Activated CD4-positive, alpha-beta T cell treated with anti-CD3 and anti-CD28 coated beads, Interleukin-10, Interleukin-2, amounts not matched to agents 100 ng/mL and 50 ng/mL, durations not matched to agents 16 hours and 8 hours (primary cell): ENCODE measurements at regions not wholly inside any gene's neighbourhood (a gene's known extent, or its start where the extent isn't known, plus 50 kb on each side); places are given as distances from the start of the nearest gene placed in this dataset.

Experiments
- DNase-seq: peaks from one replicate; pipeline ENCODE4 v3.0.0-alpha.2; 2020

DNA sequence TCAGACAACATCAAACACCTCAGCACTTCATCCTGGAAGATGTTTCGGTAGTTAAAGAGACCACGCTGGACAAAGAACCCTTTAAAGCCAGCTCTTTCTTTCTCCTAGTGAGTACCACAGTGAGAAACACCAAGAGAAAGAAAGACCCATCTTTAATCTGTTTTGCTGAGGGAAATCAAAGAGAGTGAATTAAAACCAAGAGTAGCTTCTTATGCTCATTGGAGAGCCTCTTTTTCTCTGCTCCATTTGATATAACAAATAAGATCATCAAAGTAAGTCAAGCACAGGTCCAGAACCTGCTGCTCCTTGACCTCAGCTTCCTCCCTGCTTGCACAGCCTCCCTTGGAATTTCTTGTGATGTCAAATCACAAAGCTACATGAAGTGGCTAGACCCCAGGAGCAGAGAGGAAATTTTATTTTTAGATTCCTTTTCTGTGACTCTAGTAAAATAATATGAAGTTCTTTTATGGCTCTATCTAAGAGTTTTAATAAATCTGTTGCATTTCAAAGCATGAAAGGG lies 436.4 kb downstream of the C3orf38 start:
- no peak for DNase-seq

DNA sequence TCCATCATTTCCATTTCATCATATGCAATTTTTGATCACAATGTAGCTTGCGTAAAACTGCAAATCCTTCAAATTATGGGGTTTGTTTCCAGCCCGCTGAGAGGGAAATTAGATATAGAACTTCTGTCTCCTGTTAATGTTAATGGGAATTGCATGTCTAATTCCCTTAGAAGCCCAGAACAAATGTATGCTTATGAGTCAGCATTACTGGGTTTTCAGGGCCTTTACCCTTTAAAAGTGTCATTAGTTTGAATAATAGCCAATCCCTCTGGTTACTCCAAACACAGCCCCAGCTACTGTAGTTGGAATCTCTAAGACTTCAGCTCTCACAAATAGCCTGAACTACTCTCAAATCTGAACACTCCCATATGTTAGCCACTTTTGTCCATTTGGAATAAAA lies 439.4 kb downstream of the C3orf38 start:
- DNase-seq: no peak

DNA sequence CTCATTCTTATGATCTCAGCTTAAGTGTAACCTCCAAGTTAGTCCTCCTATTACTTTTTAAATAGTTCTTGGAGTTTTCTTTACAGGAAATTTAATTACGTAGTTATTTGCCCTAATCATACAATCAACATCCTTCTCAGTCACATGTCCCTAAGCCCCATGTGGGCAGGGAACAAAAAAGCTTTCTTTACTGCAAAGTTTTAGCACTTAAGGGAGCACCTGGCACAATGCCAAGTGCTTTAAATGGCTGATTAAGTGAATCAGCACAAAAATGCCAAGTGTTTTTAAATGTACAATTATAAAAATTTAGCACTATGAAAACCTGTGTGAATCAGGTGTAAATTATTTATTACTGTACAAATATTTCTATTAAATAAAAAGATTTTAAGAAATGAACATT lies 445.3 kb downstream of the C3orf38 start:
- DNase-seq: no peak

DNA sequence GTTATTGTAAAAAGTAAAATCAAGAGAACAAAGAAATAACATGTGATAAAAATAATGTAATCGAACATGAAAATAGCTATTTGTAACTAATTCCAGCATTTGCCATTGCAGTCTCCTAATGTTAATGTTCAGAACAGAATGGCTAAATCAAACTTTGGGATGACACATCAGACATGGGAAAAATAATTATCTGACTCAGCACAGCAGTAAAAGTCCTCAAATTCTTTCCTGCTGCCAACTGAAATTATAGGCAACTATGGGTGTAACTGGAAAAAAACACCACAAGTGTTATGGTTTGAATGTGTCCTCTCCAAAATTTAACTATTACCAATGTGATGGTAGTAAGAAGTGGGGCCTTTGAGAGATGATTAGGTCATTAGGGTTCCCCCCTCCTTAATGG lies 446.7 kb downstream of the C3orf38 start:
- no peak for DNase-seq

DNA sequence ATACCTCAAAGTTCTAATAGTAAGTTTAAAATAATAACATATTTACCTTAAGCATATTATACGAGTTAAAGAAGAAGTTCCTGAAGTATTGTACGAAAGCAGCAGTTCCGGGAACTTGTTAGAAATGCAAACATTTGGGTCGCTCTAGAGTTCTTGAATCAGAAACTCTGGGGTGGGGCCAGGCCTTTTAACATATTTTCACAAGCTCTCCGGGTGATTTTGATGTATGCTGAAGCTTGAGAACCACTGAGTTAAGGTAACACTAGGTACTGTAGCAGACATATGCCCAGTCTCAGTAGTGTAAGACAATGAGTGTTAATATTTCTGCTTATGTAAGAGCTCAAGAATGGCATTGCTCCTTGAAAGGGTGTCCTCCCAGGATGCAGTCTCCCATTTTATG lies 461.1 kb downstream of the C3orf38 start:
- DNase-seq: no peak

DNA sequence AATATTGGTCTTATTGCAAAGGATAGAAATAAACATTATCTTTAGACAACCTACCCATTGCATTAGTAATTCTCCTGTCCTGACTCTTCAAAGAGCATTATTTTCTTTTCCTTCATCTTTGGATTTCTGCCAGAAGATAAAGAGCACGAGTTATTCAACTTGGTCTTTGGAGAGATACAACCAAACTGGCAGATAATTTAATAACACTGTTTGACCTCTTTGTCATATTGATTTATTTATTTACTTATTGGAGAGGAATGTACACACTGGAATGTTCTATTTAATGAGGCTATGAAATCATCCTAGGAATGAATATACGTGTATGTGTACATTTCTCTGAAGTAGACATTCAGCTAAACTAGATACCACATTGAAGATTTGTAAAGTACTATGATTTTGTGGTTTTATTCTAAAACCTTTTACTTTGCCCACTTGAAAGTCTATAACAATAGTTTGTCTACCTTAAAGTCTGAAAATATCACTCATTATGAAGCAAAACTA lies 462.1 kb downstream of the C3orf38 start:
- no peak for DNase-seq

DNA sequence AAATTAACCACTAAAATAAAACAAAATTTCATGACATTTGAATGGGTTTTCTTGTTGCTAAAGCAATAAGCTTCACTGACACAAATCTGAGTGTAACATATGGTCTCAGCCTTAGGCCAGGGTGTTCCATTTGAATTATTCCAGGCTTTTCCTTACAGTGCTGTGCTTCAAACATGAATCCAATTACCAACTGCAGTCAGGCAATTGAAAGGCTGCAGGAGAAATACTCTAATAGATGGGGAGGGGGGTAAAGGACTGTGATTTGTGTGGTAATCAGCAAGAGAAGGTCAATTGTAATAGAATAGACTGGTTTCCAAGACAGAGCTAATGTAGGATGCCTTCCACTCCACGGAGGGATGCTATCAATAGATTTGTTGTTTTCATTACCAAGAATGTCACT lies 466.7 kb downstream of the C3orf38 start:
- no peak for DNase-seq

DNA sequence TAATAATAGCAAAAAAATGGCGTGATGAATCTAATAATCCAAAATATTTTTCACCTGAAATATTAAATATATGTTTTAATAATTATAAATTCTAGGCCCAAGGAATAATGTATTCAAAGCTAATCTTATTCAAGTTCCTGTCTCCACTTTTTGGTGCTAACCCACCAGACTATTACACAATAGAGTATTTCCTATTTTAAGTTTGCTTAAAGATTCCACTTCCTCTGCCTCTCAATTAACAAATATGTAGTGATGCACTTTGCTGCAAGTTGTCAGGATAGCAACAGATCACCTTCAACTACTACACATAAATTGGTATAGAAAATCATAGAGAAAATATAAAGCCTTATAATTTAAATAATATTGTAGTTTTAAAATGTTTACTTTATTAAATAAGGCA lies 467.5 kb downstream of the C3orf38 start:
- no peak for DNase-seq

DNA sequence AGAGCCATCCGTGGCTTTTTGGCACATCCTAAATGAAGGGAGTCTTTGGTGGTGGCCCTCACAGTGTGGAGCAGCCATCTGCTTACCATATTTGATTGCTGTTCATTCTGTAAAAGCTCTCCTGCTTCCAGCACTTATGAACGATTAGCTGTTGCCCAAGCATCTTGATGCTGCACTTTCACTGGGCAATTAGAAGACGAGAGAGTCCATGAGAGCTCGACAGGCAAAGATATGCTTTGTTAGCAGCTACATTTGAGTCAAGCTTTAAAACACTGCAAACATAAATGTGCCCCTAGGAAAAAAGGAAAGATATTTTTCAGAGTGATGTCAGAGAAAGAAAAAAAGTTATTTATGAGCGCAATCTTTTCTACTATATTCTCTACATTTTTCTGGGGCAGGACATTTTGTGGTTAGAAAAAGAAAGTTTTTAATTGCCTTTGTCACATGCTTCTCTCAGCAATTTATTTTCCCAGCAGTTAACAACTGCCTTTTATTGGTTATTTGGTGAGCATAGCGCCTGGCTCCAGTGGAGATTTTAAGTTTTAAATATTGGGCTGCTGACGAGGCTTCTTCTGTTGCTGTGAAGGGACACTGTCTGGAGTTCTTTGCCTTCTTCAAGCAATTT lies 468.4 kb downstream of the C3orf38 start:
- no peak for DNase-seq

DNA sequence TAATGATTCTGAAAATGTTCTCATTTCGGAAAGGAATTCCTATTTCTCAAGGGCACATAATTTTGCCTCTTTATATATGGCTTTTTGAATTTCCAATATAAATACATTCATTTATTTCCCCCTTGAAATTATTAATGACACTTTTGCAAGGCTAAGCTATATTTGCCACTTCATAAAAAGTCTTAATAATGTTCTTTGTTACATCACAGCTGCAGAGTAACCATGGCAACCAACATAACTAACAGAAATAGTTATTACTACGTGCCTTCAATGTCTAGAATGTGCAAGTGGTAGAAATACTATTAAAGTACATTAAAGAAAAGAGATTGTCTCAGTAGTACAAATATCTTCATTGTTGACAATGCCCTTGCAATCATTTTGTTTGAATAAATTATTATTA lies 471.8 kb downstream of the C3orf38 start:
- no peak for DNase-seq

DNA sequence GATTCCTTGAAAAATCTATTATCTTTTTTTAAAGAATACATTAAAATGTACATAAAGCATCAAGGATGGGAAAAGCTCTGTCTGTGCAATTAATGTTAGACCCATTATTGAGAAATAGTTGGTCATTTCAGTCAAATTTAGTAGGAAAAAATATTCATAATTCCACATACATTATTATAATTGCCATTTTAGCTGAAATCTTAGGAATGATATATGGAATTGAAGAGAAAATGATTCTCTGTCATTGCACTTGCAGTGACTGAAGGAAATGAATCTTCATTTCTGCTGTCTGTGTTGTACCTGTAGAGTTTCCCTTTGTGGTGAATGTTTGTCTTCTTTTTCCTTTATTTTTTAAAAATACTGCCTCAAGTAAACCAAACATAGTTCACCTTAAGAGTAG lies 473.9 kb downstream of the C3orf38 start:
- DNase-seq: no peak

DNA sequence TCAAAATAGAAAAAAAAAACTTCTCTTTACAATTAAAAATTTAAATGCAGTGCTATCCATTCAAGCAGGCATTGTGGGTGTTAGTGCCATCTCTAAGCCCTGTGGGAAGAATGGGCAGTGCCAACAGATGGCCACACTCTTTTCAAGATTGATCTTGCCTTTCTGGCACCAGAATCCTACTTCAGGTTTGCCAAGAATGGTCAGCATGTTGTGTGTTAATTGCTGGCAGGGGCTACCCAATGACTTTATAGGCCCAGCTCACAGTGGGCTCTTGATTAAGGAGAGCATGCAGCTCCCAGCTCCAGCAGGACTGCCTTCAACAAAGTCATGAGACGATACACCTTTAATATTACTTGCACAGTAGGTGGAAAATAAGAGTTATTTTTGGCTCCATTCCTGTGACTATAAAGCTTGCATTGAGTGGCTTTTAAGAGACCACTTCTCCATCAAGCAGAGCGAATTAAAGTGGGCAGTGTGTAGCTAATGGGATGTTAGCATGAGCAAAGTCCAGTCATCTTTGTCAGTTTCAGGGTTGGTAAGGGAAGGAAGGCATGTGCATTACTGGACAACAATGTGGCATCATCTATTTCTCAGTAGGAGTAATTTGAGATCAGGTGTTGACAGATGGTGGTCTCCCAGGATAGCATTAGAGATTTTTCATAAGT lies 476.8 kb downstream of the C3orf38 start:
- no peak for DNase-seq

DNA sequence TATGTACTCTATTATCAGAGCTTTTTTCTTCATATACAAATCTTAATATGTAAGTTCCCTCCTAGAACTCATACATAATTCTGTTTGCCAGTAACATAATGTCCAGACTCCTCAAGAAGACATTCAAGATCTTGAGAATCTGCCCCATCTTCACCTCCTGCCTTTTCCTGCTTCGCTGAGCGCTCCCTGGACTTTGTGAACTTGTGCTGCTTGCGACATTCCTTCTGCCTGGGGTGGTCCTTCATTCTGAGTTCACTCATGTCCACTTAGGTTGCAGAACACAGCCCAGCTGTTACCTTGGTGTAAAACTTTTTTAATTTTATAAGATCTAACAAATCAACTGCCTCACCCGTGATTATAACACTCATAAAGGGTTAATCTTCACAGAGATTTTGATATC lies 478.5 kb upstream of the EPHA3 start:
- no peak for DNase-seq

DNA sequence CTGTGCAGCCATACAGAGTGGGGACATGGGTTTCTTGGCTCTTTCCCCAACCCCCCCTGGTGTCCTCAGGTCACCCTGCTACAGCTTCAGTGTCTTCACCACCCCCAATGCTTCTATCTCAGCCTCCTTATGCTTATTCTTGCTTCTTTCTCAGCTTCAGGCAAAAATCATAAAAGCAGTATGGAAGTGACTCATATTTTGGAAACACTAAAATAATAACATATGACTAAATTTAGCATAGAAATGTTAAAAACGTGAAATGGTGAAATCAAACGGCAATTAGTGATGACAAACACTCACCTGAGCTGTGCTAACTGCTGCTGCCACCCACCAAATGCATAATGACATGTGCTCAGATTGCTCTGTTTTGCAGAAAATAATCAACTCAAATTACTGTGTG lies 475.2 kb upstream of the EPHA3 start:
- DNase-seq: no peak

DNA sequence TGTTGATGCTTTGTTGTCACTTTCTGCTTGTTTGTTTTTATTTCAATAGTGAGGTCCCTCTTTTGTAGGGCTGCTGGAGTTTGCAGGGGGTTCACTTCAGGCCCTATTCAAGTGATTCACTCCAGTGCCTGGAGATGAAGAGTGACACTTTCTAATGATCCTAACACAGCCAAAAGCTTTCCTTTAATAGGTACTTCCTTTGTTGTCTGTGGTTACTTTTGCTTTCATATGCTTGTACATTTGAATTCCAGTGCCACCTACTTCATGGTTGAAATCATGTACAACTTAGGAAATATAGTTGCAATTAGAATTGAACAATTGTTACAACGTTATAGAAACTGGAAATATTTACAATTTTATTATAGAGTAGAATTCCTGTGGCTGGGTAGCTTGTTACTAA lies 466.8 kb upstream of the EPHA3 start:
- no peak for DNase-seq

DNA sequence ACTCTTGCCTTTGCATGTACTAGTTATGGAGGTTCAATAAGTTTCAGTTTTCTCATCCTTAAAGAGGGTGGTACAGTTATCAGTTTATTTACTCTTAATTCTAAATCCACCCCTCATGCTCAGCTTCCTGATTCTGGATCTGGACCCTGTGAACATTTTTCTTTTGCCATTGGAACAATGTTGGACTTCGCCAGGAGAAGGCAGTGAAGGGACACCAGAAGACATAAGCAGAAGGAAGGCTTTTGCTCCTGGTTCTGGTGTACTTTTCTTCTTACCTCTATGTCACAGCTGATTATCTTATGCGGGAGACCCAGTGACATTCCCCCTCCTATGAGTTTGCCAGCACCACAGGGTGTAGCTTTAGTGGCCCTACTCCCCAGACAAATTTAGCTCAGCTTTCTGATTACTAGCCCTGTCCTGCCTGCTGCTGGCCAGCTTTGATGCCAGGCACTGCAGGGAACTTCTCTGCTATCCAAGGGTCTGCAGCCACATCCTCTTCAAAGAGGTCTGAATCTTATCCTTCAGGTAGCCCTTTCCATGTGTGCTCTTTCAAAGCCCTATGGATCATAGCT lies 466.3 kb upstream of the EPHA3 start:
- no peak for DNase-seq

DNA sequence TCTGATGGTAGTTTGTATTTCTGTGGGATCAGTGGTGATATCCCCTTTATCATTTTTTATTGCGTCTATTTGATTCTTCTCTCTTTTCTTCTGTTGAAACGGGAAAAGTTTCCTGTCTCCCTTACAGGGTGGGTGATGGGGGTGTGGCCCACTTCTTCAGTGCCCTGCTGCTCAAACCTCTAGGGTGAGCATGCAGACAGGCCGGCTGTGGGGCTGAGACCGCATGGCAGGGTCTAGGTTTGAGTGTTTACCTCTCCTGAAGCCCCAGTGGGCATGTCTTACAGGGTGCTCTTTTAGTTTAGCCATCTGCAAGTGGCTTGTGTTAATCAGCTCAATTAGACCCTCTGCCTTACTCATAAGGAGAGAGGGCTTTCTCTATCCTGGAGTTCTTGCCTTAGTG lies 450.0 kb upstream of the EPHA3 start:
- DNase-seq: no peak

DNA sequence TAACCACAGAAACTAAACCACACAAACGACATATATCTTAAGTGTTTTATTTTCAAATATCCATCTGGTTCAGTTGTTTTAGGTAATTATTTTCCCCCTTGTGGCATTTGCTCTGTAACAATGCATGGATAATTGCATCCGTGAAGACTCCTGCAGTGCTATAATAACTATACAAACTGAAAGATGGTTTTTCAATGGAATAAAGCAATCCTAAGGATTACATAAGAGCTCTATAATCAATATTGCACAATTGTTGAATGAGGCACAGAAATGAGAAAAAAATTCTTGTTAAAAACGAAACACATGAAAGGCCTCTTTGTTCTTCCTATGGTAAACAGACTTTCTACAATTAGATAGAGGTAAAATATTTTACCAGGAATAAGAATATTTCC lies 446.0 kb upstream of the EPHA3 start:
- DNase-seq: no peak

DNA sequence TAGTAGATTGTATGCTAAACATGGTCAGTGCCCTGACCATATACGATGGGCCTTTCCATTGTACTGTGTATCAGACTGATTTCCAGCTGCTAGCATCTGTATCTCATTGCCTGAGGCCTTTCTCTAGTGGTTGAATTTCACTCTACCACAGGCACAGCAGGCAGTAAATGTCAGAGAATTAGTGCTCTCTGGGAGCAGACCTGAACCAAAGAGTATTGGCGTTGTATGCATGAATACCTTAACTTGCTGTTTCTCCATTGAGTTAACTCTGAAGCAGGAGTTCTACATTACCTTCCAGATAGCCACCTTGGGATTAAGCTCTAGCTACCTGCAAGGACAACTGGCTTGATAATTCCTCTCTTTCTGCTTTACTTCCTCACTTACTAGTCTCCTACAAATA lies 439.2 kb upstream of the EPHA3 start:
- DNase-seq: no peak

DNA sequence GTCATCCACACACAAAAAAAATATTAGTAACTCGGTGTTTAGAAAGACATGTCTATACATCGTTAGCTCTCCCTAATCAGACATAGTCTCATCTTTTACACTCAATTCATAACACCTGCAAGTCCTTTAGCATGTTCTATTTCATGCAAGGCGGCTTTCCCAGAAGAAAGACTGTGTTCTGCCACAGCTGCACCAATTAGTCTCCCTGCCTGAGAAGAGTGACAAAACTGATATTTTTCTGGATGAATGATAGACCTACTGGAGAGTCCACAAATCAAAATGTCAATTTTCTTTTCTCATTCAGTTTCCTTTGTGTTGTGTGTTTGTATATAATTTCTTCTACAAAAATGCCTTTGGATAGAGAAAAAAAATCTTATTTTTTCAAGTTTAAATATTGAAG lies 435.8 kb upstream of the EPHA3 start:
- DNase-seq: no peak

DNA sequence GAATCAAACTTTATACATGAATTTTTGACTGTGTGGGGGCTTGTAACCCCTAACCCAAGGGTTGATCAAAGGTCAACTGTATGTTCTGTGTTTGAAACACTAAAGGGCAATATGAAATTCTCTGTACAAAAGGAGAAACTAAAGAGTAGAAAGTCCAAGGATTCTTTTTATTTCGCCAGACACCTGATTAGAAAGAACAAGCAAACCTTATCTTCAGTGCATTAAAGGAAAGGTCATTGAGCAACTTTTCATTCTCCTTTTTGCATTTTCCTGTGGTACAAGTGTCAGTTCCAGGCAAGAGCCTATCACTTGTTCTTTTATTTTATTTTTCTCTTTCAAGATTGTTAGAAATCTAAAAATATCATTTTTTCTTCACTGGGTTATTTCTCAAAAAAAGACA lies 430.1 kb upstream of the EPHA3 start:
- no peak for DNase-seq

DNA sequence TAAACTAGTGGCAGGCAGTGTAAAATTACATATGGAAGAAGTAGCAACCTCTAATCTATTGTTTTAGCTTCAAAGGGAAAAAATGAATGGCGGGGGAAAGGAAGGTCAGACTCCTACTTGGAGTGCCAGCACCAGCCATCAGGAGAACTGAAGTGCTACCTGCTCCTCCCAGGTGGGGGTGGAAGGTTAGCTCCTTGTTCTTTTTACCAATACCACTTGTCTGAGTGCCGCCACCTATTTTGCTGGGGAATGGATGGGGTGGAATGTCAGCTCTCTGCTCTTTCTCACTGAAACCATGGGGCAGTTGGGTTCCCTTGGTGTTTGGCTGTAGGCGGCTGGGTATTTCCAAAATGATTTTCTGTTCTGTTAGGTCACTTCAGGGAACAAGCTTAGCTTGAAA lies 428.7 kb upstream of the EPHA3 start:
- DNase-seq: no peak

DNA sequence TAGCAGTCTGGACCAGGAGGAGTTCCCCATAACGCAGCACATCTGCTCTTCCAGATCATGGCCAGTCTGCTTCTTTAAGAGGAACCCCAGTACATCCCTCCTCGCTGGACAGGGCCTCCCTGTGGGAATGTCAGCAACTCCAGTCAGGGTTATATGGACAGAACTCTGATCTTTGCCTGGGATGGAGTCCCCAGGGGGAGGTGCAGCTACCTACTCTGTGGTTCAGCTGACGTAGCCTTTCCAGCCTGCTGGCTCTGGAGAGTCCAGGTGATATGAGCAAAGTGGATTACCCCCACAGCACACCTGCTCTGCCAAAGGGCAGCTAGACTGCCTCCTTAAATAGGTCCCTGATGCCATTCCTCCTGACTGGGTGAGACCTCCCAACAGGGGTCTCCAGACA lies 417.1 kb upstream of the EPHA3 start:
- no peak for DNase-seq

DNA sequence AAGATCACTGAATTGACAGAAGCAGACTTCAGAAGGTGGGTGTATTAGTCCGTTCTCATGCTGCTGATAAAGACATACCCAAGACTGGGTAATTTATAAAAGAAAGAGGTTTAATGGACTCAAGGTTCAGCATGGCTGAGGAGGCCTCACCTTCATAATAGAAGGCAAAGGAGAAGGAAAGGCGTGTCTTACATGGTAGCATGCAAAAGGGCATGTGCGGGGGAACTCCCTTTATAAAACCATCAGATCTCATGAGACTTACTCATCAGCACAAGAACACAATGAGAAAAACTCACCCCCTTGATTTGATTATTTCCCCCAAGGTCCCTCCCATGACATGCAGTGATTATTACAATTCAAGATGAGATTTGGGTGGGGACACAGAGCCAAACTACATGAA lies 416.3 kb upstream of the EPHA3 start:
- no peak for DNase-seq
